SK-MEL-5 (cell line): ENCODE measurements at regions not wholly inside any gene's neighbourhood (a gene's known extent, or its start where the extent isn't known, plus 50 kb on each side); places are given as distances from the start of the nearest gene placed in this dataset.
"Not testable (repeated sequence)": the region's sequence is repeated elsewhere in the genome, so short reads cannot be mapped to it uniquely, and the experiment has no call there.

Experiments used
- DNase-seq: peaks from one replicate; pipeline ENCODE4 v3.0.0-alpha.2; 2016; ENCODE audit warnings: low read depth, low spot score
- in situ Hi-C: cut with HindIII; loops from 2 replicates; pipeline ENCODE4 v1.10.0; 2016; ENCODE audit warnings: low sequenced_read_pairs, high pct_unique_total_duplicates, low pct_unique_long_range_greater_than_20kb

DNA sequence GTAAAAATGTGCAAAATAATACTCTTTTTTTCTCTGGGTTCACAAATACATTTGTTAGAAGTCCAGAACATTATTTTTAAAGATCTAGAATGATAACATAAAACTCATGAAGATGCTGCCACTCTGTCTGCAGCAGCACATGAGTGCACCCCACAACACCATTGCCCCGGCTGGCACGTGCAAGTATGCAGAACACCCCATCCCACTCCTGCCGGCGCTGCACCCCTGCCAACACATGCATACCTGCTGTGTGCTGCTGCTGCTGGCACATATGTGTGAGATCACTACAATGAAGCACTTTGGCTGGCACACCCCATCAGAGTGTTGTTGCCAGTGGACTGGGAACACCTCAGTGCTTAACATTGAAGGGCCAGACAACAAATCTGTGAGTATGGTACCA is 129.1 kb downstream of the CCT8L2 start:
- in situ Hi-C loops, DNase-seq: not testable (repeated sequence)

DNA sequence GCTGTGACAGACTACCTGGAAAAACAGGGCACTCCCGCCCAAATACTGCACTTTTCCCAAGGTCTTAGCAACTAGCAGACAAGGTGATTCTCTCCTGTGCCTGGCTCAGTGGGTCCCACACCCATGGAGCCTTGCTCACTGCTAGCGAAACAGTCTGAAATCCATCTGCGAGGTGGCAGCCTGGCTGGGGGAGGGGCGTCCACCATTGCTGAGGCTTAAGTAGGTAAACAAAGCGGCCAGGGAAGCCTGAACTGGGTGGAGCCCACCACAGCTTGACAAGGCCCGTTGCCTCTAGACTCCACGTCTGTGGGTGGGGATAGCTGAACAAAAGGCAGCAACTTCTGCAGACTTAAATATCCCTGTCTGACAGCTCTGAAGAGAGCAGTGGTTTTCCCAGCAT is 145.2 kb downstream of the CCT8L2 start:
- in situ Hi-C loops, DNase-seq: not testable (repeated sequence)

DNA sequence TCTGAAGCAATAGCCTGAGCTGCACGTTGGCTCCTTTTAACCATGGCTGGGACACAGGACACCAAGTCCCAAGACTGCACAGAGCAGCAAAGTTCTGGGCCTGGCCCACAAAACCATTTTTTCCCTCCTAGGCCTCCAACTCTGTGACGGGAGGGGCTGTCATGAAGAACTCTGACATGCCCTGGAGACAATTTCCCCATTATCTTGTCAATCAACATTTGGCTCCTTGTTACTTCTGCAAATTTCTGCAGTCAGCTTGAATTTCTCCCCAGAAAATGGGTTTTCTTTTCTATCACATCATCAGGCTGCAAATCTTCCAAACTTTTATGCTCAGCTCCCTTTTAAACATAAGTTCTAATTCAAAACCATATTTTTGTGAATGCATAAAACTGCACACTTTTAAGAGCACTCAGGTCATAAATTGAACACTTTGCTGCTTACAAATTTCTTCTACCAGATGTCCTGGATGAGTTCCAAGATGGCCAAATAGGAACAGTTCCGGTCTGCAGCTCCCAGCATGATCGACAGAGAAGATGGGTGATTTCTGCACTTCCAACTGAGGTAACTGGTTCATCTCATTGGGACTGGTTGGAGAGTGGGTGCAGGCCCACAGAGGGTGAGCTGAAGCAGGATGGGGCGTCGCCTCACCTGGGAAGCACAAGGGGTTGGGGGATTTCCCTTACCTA is 145.7 kb downstream of the CCT8L2 start:
- DNase-seq, in situ Hi-C loops: not testable (repeated sequence)

DNA sequence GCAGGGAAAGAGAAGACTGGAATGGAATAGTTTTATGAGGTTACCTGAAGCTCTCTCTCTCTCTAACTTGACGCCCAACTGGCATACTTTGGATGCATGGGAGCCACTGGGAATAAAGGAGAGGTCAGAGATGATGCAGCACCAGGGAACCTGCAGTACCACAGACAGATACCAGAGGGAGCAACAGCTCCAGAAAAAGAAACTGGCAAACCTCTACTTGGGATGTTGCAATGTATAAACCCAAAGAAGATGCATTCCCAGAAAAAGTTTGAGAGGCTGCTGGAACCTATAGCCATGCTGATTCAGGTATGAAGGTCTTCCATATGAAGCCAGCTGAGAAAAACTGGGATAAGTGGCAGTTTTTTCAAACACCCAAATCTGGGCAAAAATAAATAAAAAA is 151.6 kb downstream of the CCT8L2 start:
- in situ Hi-C loops, DNase-seq: not testable (repeated sequence)

DNA sequence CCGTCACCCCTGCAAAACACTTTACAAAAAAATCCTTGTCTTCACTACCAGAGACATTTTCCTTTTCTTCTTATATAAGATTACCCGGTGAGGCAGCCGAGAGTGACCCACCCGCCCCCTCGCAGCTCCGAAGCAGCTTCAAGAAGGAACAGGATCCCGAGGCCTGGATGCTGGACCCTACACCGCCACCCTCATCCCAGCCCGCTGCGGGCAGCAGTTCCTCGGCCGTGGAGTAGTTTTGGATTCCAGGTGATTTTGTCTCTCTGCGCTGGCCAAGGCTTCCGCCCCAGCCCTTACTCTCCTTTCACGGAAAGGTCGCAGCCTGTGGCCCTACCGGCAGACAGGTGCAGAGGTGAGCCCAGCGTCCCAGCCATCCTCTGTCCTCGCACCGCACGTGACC is 169.1 kb downstream of the CCT8L2 start:
- DNase-seq = not testable (repeated sequence)

DNA sequence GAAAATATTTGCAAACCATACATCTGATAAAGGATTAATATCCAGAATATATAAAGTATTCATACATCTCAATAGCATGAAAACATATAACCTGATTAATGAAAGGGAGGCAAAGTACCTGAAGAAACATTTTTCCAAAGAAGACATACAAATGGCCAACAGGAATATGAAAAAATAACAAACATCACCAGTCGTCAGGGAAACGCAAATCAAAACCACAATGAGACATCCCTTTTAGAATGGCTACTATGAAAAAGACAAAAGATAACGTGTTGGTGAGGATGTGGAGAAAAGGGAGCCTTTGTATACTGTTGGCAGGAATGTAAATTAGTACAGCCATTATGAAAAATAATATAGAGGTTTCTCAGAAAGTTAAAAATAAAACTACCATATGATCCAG is 175.1 kb downstream of the CCT8L2 start:
- peak; percentile 64 for DNase-seq
- in situ Hi-C loops = not testable (repeated sequence)

More for the DNA sequence above, 169.1 kb downstream of the CCT8L2 start:
- in situ Hi-C loops = not testable (repeated sequence)

DNA sequence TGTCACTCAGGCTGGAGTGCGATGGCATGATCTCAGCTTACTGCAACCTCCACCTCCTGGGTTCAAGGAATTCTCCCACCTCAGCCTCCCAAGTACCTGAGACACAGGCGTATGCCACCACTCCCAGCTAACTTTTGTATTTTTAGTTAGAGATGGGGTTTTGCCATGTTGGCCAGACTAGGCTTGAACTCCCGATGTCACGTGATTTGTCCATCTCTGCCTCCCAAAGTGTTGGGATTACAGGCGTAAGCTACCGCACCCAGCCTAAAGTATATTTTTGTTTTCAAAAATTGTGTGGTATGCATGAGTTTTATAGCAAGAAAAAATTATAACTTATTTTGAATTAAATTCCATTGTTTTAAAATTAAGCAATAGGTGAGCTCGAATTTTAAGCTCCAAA is 188.0 kb downstream of the CCT8L2 start:
- in situ Hi-C loops, DNase-seq: not testable (repeated sequence)

DNA sequence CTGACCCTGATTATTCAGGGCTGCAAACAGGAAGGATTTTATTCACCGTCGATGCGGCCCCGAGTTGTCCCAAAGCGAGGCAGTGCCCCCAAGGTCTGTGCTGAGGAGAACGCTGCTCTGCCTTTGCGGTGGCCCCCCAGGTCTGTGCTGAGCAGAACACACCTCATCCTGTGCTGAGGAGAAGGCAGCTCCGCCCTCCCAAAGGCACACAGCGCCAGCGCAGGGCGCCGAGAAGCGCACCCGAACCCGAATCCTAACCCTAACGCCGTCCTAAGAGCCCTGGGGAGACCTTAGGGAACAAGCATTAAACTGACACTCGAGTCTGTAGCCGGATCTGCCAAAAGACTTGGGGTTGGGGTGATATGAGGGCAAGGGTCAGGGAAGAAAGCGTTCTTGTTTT is 188.9 kb downstream of the CCT8L2 start:
- DNase-seq, in situ Hi-C loops: not testable (repeated sequence)

DNA sequence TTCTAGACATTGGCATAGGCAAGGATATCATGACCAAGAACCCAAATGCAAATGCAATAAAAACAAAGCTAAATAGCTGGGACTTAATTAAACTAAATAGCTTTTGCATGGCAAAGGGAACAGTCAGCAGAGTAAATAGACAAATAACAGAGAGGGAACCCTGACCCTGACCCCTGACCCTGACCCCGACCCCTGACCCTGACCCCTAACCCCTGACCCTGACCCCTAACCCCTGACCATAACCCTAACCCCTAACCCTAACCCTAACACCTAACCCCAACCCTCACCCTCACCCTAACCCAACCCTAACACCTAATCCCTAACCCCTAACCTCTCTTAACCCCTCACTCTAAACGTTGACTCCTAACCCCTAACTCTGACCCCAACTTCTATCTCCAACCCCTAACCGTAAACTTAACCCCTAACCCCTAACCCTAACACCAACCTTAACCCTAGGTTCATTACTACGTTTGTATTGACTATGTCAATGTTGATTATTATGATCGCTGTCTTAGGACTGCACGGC is 189.7 kb downstream of the CCT8L2 start:
- in situ Hi-C loops, DNase-seq: not testable (repeated sequence)

DNA sequence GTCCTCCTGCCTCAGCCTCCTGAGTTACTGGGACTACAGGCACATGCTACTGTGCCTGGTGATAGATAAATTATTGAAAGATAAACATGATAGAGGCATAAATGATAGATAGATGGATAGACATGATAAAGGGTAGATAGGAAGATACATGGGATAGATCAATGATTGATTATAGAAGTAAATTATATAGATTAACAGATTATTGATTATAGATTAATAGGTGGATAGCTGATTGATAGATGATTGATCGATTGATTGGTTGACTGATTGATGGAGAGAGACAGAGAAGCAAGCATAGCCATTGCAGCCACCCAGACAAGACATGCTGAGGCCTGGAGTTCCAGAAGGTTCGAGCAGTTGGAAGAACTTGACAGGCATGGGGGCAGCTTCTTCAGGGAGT is 199.1 kb downstream of the CCT8L2 start:
- in situ Hi-C loops, DNase-seq: not testable (repeated sequence)

DNA sequence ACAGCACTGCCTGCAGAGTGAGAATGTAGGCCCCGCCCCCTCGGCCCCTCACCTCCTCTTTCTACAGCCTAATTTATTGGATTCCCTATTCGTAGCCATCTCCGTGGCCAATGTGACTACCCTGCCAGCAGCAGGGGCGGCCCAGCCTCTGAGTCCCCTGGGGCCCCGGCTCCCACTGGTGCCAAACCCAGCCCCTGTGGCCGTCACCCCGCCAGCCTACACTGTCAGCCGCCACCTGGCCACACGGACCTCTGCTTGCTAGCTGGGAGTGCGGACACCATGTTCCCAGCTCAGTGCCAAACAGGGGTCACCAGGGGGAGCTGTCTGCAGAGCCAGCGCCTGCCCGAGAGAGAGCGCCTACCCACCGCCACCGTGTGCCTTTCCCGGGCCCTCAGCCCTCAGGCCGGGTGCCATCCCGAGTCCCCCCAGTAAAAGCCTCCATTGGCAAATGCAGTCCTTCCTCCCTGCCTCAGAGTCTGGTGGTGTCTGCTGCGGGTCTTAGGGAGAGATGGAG is 201.1 kb downstream of the CCT8L2 start:
- peak; percentile 4 for DNase-seq
- in situ Hi-C loops = not testable (repeated sequence)

DNA sequence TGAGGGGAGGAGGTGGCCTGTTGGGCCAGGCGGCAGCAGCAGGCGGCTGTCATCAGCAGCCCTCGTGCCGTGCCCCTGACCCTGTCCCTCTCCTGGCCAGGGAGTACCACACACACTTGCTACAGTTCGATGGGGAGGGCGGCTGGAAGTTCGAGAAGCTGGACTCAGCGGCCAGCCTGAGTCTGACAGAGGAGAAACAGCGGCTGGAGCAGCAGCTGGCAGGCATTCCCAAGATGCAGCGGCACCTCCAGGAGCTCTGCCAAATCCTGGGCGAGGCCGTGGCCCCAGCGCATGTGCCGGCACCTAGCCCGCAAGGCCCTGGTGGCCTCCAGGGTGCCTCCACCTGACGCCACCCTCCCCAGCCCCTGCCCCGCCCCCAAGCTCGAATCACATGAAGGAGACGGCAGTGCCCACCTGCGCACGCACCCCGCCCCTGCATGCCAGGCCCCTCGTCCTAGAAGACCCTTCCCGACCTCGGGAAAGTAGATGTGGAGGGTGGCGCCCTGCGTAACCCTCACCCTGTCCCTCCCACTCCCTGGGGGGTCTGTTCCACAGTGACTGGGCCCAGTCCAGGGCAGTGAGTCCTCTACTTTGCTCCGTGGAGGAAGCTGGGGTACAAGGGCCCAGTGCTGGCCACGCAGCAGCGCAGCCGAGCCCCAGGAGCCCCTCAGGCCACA is 201.9 kb downstream of the CCT8L2 start:
- in situ Hi-C loops, DNase-seq: not testable (repeated sequence)

DNA sequence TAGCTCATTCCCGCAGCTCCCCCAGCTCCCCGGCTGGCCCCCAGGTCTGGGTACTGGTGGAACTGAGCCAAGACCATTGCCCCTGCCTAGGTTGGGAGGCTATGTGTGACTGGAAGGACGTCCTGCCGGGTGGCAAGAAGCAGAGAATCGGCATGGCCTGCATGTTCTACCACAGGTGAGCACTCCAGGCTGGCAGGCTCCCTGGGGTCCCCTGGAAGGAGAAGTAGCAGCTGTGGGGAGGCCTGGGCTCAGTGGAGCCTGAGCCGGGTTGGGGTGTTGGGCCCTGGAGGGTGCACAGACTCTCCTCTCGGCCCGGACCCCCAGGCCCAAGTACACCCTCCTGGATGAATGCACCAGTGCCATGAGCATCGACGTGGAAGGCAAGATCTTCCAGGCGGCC is 202.6 kb downstream of the CCT8L2 start:
- in situ Hi-C loops, DNase-seq: not testable (repeated sequence)

DNA sequence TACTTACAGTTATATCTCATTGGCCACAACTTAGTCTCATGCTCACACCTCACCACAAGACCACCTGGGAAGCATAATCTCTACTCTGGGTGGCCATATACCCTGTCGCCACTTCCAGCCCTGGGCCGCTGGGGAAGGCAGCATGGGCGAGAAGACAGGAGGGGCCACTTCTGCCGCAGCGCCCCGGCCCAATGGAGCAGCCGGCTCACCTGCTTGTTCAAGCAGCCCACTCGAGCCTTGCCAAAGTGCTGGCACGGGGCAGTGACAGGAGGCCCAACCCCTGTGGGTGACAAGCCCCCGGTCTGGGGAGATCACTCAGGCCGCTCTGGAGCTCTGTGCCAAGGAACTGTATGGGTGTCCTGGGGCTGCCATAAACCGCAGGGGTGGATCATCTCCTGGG is 203.4 kb downstream of the CCT8L2 start:
- DNase-seq, in situ Hi-C loops: not testable (repeated sequence)

DNA sequence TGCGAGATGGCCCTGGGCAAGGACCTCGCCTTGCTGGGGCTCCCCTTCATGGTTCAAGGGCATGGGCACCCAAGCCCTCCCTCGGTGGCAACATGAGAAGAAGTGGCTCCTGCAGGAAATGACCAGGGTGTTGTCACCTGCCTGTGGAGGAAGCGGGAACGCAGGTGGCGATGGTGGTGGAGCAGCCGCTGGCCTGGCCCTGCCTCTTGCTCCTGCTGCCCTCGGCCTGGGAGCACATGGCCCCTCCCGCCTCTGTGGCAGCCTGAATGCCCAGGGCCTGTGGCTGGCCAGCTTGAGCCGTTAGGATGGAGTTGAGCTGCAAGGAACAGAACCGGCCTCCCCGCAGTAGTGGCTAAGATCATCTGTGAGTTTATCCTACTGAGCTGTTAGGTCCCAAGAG is 204.0 kb downstream of the CCT8L2 start:
- DNase-seq, in situ Hi-C loops: not testable (repeated sequence)

DNA sequence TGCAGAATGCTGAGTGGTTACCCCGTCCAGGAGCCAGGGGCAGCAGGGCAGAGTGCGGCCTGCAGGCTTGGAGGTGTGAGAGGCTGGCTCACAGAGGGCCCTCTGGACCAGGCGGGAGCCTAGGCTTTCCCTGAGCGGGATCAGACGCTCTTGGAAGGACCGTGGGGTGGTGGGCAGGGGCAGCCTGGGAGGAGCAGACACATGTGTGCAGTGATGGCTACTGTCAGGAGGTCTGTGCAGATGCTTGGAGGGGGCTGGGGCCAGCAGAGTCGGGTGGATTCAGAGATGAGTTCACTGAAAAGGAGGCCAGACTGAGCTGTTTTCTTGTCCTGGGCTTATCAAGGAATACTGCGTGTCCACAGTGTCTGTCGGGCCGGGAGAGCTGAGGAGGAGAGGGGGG is 204.5 kb downstream of the CCT8L2 start:
- in situ Hi-C loops = not testable (repeated sequence)

DNA sequence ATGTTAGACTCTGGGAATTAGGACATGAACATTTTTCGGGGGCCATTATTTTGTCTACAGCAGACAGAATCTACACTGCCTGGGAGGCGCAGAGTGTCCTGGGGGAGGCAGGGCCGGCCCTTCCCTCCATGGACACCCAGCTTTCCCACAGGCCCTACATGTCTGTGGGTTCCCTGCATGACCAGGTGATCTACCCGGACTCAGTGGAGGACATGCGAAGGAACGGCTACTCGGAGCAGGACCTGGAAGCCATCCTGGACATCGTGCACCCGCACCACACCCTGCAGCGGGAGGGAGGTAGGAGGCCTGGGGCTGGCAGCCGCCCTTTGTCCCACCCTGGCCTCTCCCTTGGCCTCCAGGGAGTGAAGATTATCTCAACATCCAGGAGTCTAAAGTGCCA is 205.1 kb downstream of the CCT8L2 start:
- in situ Hi-C loops, DNase-seq: not testable (repeated sequence)

More for the DNA sequence above, 204.5 kb downstream of the CCT8L2 start:
- DNase-seq = not testable (repeated sequence)

DNA sequence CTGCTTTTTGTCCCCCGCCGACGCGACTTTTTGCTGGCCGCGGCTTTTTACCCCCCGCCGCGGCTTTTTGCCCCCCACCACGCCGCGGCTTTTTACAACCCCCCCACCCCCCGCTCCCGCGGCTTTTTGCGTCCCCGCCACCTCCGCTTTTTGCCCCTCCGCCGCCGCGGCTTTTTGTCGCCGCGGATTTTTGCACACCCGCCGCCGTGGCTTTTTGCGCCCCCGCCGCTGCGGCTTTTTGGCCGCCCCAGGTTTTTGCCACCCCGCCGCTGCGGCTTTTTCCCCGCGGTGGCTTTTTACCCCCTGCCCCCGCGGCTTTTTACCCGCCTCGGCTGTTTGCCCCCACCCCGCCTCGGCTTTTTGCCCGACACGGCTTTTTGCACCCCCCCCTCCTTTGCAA is 205.5 kb downstream of the CCT8L2 start:
- in situ Hi-C loops = no loop called here

More for the DNA sequence above, 205.5 kb downstream of the CCT8L2 start:
- DNase-seq = no peak
